ENCODE measurements at regions not wholly inside any gene's neighbourhood (a gene's known extent, or its start where the extent isn't known, plus 50 kb on each side); places are given as distances from the start of the nearest gene placed in this dataset.

GRCh38 chr13:75995966-75996365 lies 359.8 kb downstream of the LMO7 start:
- Histone ChIP-seq H2AFZ (ENCODE audit: low read length) (no peak overlapping the region), H4K91ac (replicated peaks; ENCODE audit: insufficient read length, low read length) (no peak overlapping the region), H3K36me3 (ENCODE audit: control insufficient read depth in 2 of 4, insufficient read depth in 4 of 4, low read length in 3 of 4) (no peaks in the 10 kb centered on the region), H2BK12ac (ENCODE audit: low read depth, low read length) (no peak overlapping the region), H3K18ac (ENCODE audit: extremely low read depth, low read length) (no peak overlapping the region), H3K9ac (replicated peaks in 1 of 4; ENCODE audit: extremely low read depth in 1 of 4, low read depth in 3 of 4, low read length in 3 of 4) (no peak overlapping the region), H3K27ac (ENCODE audit: low read depth, low read length) (no peak overlapping the region), H2AK5ac (ENCODE audit: low read depth, low read length) (no peak overlapping the region), H2BK20ac (ENCODE audit: low read length) (no peak overlapping the region), H4K20me1 (replicated peaks in 1 of 2; ENCODE audit: control insufficient read depth in 1 of 2, insufficient read depth in 2 of 2, low read length in 2 of 2) (no peaks in the 10 kb centered on the region), H4K5ac (ENCODE audit: insufficient read length, low read depth, low read length) (no peak overlapping the region), H3K4me1 (replicated peaks in 1 of 4; ENCODE audit: control insufficient read depth in 3 of 4, insufficient read depth in 4 of 4, low read length in 3 of 4) (no peaks in the 10 kb centered on the region), H3K79me2 (ENCODE audit: control insufficient read depth in 1 of 2, insufficient read depth in 2 of 2, low read length in 2 of 2) (no peaks in the 10 kb centered on the region), H3K14ac (ENCODE audit: insufficient read length) (no peak overlapping the region), H2BK5ac (ENCODE audit: low read depth, low read length) (no peak overlapping the region), H3K4me3 (ENCODE audit: extremely low read depth in 1 of 4, insufficient read depth in 2 of 4, low read depth in 3 of 4, low read length in 4 of 4) (no peak overlapping the region), H3K4me2 (ENCODE audit: insufficient read depth in 1 of 2, low read depth in 2 of 2, low read length in 2 of 2) (no peak overlapping the region), H3K4ac (replicated peaks; ENCODE audit: insufficient read length, low read depth, low read length) (no peak overlapping the region), H3K27me3 (replicated peaks in 1 of 4; ENCODE audit: control insufficient read depth in 3 of 4, extremely low read depth in 1 of 4, insufficient read depth in 3 of 4, low read length in 3 of 4) (no peaks in the 10 kb centered on the region), H3K9me3 (ENCODE audit: insufficient read depth in 2 of 2, low read depth in 1 of 2, low read length in 1 of 2) (no peaks in the 10 kb centered on the region), H3K79me1 (ENCODE audit: low read depth, low read length) (no peaks in the 10 kb centered on the region), H3K23ac (ENCODE audit: insufficient read length) (no peak overlapping the region), H2BK120ac (replicated peaks; ENCODE audit: low read depth, low read length) (no peak overlapping the region), H3K56ac (replicated peaks; ENCODE audit: insufficient read length, low read depth, low read length) (no peak overlapping the region), H2BK15ac (ENCODE audit: low read length) (no peak overlapping the region), H3K23me2 (ENCODE audit: low read depth, low read length) (no peaks in the 10 kb centered on the region), H4K8ac (ENCODE audit: extremely low read depth, insufficient read depth, low read length) (no peak overlapping the region)
- FAIRE-seq (no peak), DNase-seq (ENCODE audit: low read depth in 1 of 2, low spot score in 2 of 2) (no peak)
- ChIA-PET POLR2A (ENCODE audit: partially characterized antibody) (no interaction called here), CTCF (ENCODE audit: partially characterized antibody) (interaction anchor here (1.2 kb wide), 1 partner anchor 119 kb away, joined by 3 read pairs; no protein-coding TSS in a partner anchor)
- no peak for TF ChIP-seq RAD21 (IDR thresholded peaks at IDR 0.05 in 1 of 2, conservative IDR thresholded peaks at IDR 0.05 in 1 of 2; ENCODE audit: low read depth in 2 of 2, low read length in 2 of 2)
- TF ChIP-seq SIRT6 (IDR thresholded peaks at IDR 0.05; ENCODE audit: low read length) = no peak
- 92% methylated on average over 2 of the region's 2 CpGs; no CpG with 5 or more reads in 1 of the 2 experiments for WGBS, 2 experiments (ENCODE audit: extremely low coverage in 1 of 2, insufficient coverage in 1 of 2, insufficient read length in 1 of 2, insufficient replicate concordance in 2 of 2, low coverage in 1 of 2, low lambda C conversion rate in 2 of 2, missing lambda C conversion rate in 1 of 2)

All from H1 (cell line).